HG03045 (cell line): ENCODE measurements at regions not wholly inside any gene's neighbourhood (a gene's known extent, or its start where the extent isn't known, plus 50 kb on each side); places are given as distances from the start of the nearest gene placed in this dataset.
"Not testable (repeated sequence)": the region's sequence is repeated elsewhere in the genome, so short reads cannot be mapped to it uniquely, and the experiment has no call there.

Experiments
- ATAC-seq: cut with Tn5 transposase; IDR thresholded peaks from one replicate; pipeline ENCODE4 v1.9.1; 2021; ENCODE audit warnings: mild to moderate bottlenecking, moderate library complexity; ENCODE audit not compliant: unreplicated experiment

- ATAC-seq = no peak
Measured at GRCh38 chr6:121748850-121749249, 313.4 kb downstream of the GJA1 start.

GRCh38 chr6:121755485-121755884, 320.0 kb downstream of the GJA1 start:
- no peak for ATAC-seq

GRCh38 chr6:121756666-121757065, 321.2 kb downstream of the GJA1 start:
- no peak for ATAC-seq

GRCh38 chr6:121759370-121759769, 323.9 kb downstream of the GJA1 start:
- no peak for ATAC-seq

GRCh38 chr6:121760191-121760590, 324.7 kb downstream of the GJA1 start:
- ATAC-seq = no peak

- ATAC-seq = no peak
Measured at GRCh38 chr6:121760745-121761144, 325.3 kb downstream of the GJA1 start.

GRCh38 chr6:121764493-121764892, 329.0 kb downstream of the GJA1 start:
- peak; percentile 90 for ATAC-seq

- ATAC-seq = no peak
Measured at GRCh38 chr6:121765060-121765459, 329.6 kb downstream of the GJA1 start.

- no peak for ATAC-seq
Measured at GRCh38 chr6:121767211-121767610, 331.8 kb downstream of the GJA1 start.

- peak; percentile 41 for ATAC-seq
Measured at GRCh38 chr6:121770943-121771342, 335.5 kb downstream of the GJA1 start.

- ATAC-seq = peak; percentile 83
Measured at GRCh38 chr6:121771937-121772720, 336.7 kb downstream of the GJA1 start.

GRCh38 chr6:121776054-121776453, 340.6 kb downstream of the GJA1 start:
- ATAC-seq = no peak

GRCh38 chr6:121780325-121781321, 345.2 kb downstream of the GJA1 start:
- ATAC-seq = no peak

GRCh38 chr6:121791396-121792315, 356.2 kb downstream of the GJA1 start:
- ATAC-seq = no peak

- no peak for ATAC-seq
Measured at GRCh38 chr6:121794630-121795029, 359.2 kb downstream of the GJA1 start.

GRCh38 chr6:121797598-121797997, 362.2 kb downstream of the GJA1 start:
- ATAC-seq = not testable (repeated sequence)

GRCh38 chr6:121798126-121798525, 362.7 kb downstream of the GJA1 start:
- not testable (repeated sequence) for ATAC-seq

- no peak for ATAC-seq
Measured at GRCh38 chr6:121799574-121799973, 364.1 kb downstream of the GJA1 start.

- no peak for ATAC-seq
Measured at GRCh38 chr6:121800047-121800446, 364.6 kb downstream of the GJA1 start.

GRCh38 chr6:121806116-121806515, 370.7 kb downstream of the GJA1 start:
- ATAC-seq = no peak

- no peak for ATAC-seq
Measured at GRCh38 chr6:121809211-121809610, 373.8 kb downstream of the GJA1 start.
